Activated CD4-positive, alpha-beta memory T cell treated with anti-CD3 and anti-CD28 coated beads for 36 hours (primary cell): ENCODE measurements at regions not wholly inside any gene's neighbourhood (a gene's known extent, or its start where the extent isn't known, plus 50 kb on each side); places are given as distances from the start of the nearest gene placed in this dataset.

Source experiments
- CTCF ChIA-PET: fragments of 350-600 bp; sonication (Branson Sonifier 250); formaldehyde crosslinking; loops from one replicate; lab custom pipeline; 2021; ENCODE audit warnings: antibody characterized with exemption, inconsistent platforms; lab: Charles Lee
- POLR2A ChIA-PET: fragments of 350-600 bp; sonication (Branson Sonifier 250); formaldehyde crosslinking; loops from one replicate; lab custom pipeline; 2021; ENCODE audit warnings: antibody characterized with exemption; lab: Charles Lee
- DNase-seq: peaks from one replicate; pipeline ENCODE4 v3.0.0-alpha.2; 2020
- H3K27ac Mint-ChIP-seq: one replicate; pipeline ENCODE4 v1.8.0; 2021; ENCODE audit warnings: mixed read lengths
- H3K27me3 Mint-ChIP-seq: one replicate; pipeline ENCODE4 v1.8.0; 2021; ENCODE audit warnings: mixed read lengths
- H3K36me3 Mint-ChIP-seq: one replicate; pipeline ENCODE4 v1.8.0; 2021; ENCODE audit warnings: mixed read lengths
- H3K4me1 Mint-ChIP-seq: one replicate; pipeline ENCODE4 v1.8.0; 2021; ENCODE audit warnings: low read depth, mixed read lengths
- H3K4me3 Mint-ChIP-seq: one replicate; pipeline ENCODE4 v1.8.0; 2021; ENCODE audit warnings: mild to moderate bottlenecking, mixed read lengths
- H3K9me3 Mint-ChIP-seq: one replicate; pipeline ENCODE4 v1.8.0; 2021; ENCODE audit warnings: mixed read lengths
- intact Hi-C: fragments of 100-400 bp; cut with micrococcal nuclease; formaldehyde crosslinking; loops from one replicate; pipeline ENCODE4 v1.15.1; 2023

DNA sequence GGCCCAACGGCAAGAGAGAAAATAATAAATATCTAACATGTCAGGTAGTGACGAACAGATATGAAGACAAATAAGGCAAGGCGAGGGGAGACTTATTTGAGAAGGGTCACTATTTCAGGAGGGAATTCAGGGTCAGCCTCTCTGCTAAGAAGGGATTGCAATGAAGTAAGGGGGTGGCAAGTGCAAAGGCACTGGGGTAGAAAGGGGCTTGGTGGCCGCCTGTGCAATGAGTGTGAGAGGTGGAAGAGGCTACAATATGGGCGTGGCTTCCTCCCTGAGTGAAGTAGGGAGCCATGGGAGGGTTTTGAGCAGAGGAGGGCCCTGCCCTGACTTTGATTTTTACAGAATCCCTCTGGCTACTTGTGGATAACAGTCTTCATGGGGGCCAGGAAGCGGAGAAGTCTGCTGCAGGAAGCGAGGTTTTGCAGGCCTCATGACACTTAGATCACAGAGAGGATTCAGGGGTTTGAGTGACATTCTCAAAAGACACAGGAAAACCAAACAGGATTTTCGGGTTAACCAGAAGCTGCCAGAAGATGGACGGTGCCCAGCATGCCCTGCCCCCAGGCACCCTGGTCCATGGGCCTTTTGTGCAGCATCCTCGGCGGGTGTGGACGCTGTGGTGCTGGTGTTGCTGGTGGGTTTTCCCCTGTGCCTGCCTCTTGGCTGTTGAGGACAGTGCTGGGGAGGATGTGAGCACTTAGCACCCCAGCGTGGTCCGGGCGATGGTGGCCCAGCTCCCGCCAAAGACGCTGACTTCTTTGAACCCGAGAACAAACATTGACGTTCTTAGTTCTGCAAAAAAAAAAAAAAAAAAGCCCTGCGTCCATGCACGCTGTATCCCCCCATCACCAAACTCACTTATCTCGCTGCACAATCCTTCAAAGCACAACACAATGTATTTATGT lies 124.2 kb upstream of the PTPN1 start:
- intact Hi-C loops, result no loop called here
- ChIA-PET CTCF (no interaction called here), POLR2A (interaction anchor here (0.6 kb wide), 1 partner anchor 39 kb away, joined by 4 read pairs; no protein-coding TSS in a partner anchor)
- Mint-ChIP-seq H3K27ac (peak overlapping the region; percentile 36), H3K36me3 (no peaks in the 10 kb centered on the region), H3K9me3 (no peaks in the 10 kb centered on the region), H3K4me1 (peaks cover 56% of the 10 kb centered on the region), H3K4me3 (peak overlapping the region; percentile 5), H3K27me3 (peaks cover 2% of the 10 kb centered on the region)
- DNase-seq, result peak; percentile 77

- intact Hi-C loops, result no loop called here
- no peak for DNase-seq
- Mint-ChIP-seq H3K9me3 (no peaks in the 10 kb centered on the region), H3K27ac (peak overlapping the region; percentile 36), H3K27me3 (peaks cover 2% of the 10 kb centered on the region), H3K36me3 (no peaks in the 10 kb centered on the region), H3K4me3 (peak overlapping the region; percentile 5), H3K4me1 (peaks cover 51% of the 10 kb centered on the region)
- ChIA-PET CTCF (no interaction called here), POLR2A (no interaction called here)
Observed at GRCh38 chr20:50386641-50386960, 123.6 kb upstream of the PTPN1 start.

DNA sequence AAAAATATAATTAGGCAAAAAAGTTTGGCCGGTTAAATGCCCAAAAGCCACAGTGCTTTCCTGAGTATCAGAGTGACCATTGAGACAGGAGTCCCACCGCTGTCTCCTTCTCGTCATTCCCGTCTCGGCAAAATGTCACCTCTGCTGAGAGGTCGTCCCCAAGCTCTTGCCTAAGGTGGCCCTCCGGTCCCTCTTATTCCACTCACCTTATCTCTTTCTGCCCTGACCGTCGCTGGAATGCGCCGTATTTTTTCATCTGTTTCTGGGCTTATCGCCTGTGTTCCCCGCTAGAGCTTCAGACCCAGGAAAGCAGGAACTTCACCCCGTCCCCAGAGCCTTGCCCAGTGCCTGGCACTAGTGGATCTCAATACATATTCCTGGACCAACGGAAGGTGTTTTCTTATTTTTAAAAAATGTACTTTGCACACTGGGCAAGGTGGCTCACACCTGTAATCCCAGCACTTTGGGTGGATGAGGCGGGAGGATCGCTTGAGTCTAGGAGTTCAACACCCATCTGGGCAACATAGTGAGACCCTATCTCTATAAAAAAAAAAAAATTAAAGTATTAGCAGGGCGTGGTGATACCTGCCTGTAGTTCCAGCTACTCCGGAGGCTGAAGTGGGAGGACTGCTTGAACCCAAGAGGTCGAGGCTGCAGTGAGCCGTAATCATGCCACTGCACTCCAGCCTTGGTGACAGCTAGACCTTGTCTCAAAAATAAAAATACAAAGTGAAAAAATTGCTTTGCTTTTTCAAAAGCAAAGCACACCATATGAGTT lies 122.8 kb upstream of the PTPN1 start:
- CTCF ChIA-PET, result no interaction called here
- peaks cover 48% of the 10 kb centered on the region for H3K4me1 Mint-ChIP-seq

DNA sequence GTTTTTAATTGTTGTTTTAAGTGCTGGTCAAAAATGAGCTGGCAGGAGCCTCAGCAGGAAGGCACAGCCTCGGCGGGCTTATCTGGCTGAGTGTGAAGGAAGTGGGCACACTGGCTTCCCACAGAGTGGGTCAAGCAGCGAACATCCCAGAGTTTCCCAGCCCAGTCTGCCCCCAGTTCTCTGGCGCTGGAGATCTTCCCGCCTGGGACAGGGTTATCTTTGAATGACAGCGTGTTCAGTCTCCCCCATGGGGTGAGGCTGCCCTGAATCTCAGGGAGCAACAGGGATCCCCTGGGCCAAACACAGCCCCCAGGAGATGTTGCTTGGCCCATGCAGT lies 122.2 kb upstream of the PTPN1 start:
- H3K4me3 Mint-ChIP-seq, result no peak overlapping the region
- intact Hi-C loops, result no loop called here
- peak; percentile 25 for DNase-seq
- H3K9me3 Mint-ChIP-seq, result no peaks in the 10 kb centered on the region
- H3K27ac Mint-ChIP-seq, result no peak overlapping the region
- H3K27me3 Mint-ChIP-seq, result peaks cover 2% of the 10 kb centered on the region
- peaks cover 44% of the 10 kb centered on the region for H3K4me1 Mint-ChIP-seq
- H3K36me3 Mint-ChIP-seq, result no peaks in the 10 kb centered on the region
- POLR2A ChIA-PET, result no interaction called here
- CTCF ChIA-PET, result no interaction called here

More for the DNA sequence above, 122.8 kb upstream of the PTPN1 start:
- H3K27ac Mint-ChIP-seq, result no peak overlapping the region
- no peaks in the 10 kb centered on the region for H3K36me3 Mint-ChIP-seq
- peaks cover 2% of the 10 kb centered on the region for H3K27me3 Mint-ChIP-seq
- H3K4me3 Mint-ChIP-seq, result no peak overlapping the region
- POLR2A ChIA-PET, result no interaction called here
- H3K9me3 Mint-ChIP-seq, result no peaks in the 10 kb centered on the region
- DNase-seq, result no peak
- intact Hi-C loops, result no loop called here

DNA sequence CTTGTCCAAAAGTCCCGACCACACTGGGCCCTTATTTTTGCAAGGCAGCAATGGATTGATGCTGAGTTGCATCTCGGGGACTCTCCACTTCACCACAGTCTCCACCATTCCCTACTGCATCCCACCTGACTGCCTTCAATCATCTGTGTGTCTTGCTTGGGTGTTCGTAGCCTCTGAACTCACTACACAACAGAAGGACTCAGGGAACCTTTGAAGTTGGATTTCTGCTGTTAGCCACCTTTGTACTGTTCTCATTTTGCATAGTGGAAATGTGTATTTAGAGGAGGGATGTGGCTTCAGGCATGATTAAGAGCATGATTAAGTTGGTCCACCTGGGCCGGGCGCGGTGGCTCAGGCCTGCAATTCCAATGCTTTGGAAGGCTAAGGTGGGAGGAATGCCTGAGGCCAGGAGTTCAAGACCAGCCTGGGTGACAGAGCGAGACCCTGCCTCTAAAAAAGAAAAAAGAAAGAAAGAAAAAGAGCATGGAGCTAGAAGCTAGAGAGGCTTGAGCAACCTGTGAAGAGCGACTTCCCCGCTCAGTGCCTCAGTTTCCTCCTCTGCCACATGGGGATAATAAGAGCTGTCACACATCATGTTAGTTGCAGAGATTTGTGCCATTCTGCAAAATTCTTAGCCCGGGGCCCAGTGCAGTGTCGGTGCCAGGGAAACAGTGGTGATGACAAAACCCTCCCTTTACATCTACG lies 121.3 kb upstream of the PTPN1 start:
- DNase-seq, result no peak
- Mint-ChIP-seq H3K4me3 (no peak overlapping the region), H3K9me3 (no peaks in the 10 kb centered on the region), H3K36me3 (no peaks in the 10 kb centered on the region), H3K4me1 (peaks cover 35% of the 10 kb centered on the region), H3K27ac (no peak overlapping the region), H3K27me3 (peaks cover 2% of the 10 kb centered on the region)
- intact Hi-C loops, result no loop called here
- ChIA-PET POLR2A (no interaction called here), CTCF (no interaction called here)

DNA sequence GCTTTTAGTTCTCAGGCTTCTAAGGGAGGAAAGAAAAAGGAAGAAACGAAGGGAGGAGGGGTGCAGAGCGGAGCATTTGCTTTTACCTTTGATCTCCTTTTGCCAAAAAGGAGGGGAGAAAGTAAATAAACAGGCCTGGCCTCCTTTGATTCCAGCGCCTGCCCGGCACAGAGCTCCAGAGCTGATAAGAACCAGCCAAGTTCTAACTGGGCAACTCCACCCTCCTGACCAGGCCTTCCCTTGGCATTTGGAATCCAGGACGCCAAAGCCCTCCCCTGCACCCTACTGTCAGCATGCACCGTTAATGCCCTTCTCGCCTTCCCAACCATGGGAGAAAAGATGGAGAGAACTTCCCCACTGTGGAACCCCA lies 120.8 kb upstream of the PTPN1 start:
- peaks cover 2% of the 10 kb centered on the region for H3K27me3 Mint-ChIP-seq
- H3K4me1 Mint-ChIP-seq, result peaks cover 35% of the 10 kb centered on the region
- H3K9me3 Mint-ChIP-seq, result no peaks in the 10 kb centered on the region
- H3K36me3 Mint-ChIP-seq, result no peaks in the 10 kb centered on the region
- ChIA-PET CTCF (no interaction called here), POLR2A (no interaction called here)
- no peak for DNase-seq
- H3K27ac Mint-ChIP-seq, result no peak overlapping the region
- no peak overlapping the region for H3K4me3 Mint-ChIP-seq
- intact Hi-C loops, result no loop called here

GRCh38 chr20:50389808-50390684 lies 120.1 kb upstream of the PTPN1 start:
- Mint-ChIP-seq H3K4me3 (no peak overlapping the region), H3K27ac (no peak overlapping the region), H3K27me3 (peaks cover 4% of the 10 kb centered on the region), H3K36me3 (no peaks in the 10 kb centered on the region), H3K4me1 (peaks cover 31% of the 10 kb centered on the region), H3K9me3 (no peaks in the 10 kb centered on the region)
- no peak for DNase-seq
- intact Hi-C loops, result no loop called here
- POLR2A ChIA-PET, result interaction anchor here (1.0 kb wide), 1 partner anchor 51 kb away, joined by 3 read pairs; no protein-coding TSS in a partner anchor
- CTCF ChIA-PET, result no interaction called here

GRCh38 chr20:50390685-50391443 lies 119.3 kb upstream of the PTPN1 start:
- ChIA-PET POLR2A (interaction anchor here (1.0 kb wide), 1 partner anchor 52 kb away, joined by 3 read pairs; no protein-coding TSS in a partner anchor), CTCF (no interaction called here)
- peaks cover 4% of the 10 kb centered on the region for H3K27me3 Mint-ChIP-seq
- no peak for DNase-seq
- no peaks in the 10 kb centered on the region for H3K36me3 Mint-ChIP-seq
- peaks cover 22% of the 10 kb centered on the region for H3K4me1 Mint-ChIP-seq
- intact Hi-C loops, result no loop called here
- H3K4me3 Mint-ChIP-seq, result no peak overlapping the region
- H3K27ac Mint-ChIP-seq, result no peak overlapping the region
- H3K9me3 Mint-ChIP-seq, result no peaks in the 10 kb centered on the region

DNA sequence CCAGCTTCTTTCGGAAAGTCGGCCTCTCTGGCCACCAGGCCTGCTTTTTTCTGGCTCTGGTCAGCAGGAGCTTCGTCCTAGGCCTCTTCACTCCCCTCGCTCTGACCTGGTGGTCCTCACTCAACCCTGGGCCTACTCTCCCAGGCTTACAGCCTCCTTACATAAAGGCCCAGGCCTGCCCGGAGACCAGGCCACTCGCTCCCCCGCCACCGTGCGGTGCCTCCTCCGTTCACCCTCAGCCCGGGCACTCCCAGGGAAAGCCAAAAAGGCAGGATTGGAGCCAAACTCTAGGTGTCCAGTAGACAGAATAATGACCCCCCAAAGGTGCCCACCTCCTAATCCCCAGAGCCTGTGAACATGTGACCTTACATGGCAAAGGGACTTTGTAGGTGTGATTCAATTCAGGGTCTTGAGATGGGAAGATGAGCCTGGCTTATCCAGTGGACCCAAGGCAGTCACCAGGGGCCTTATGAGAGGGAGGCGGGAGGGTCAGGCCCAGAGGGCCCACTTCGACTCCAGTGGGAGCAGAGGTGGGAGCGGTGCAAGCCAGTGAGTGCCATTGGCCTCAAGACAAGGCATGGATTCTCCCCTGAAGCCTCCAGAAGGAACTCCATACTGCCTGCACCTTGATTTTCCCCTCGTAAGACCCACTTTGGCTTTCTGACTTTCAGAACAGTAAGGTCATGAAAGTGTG lies 118.6 kb upstream of the PTPN1 start:
- Mint-ChIP-seq H3K27ac (no peak overlapping the region), H3K36me3 (no peaks in the 10 kb centered on the region), H3K9me3 (no peaks in the 10 kb centered on the region), H3K4me3 (no peak overlapping the region), H3K4me1 (peaks cover 15% of the 10 kb centered on the region), H3K27me3 (peaks cover 4% of the 10 kb centered on the region)
- intact Hi-C loops, result no loop called here
- ChIA-PET CTCF (no interaction called here), POLR2A (interaction anchor here (1.0 kb wide), 1 partner anchor 52 kb away, joined by 3 read pairs; no protein-coding TSS in a partner anchor)
- DNase-seq, result no peak

- intact Hi-C loops, result no loop called here
- Mint-ChIP-seq H3K27ac (no peak overlapping the region), H3K27me3 (peaks cover 4% of the 10 kb centered on the region), H3K36me3 (no peaks in the 10 kb centered on the region), H3K9me3 (no peaks in the 10 kb centered on the region), H3K4me1 (peaks cover 11% of the 10 kb centered on the region), H3K4me3 (no peak overlapping the region)
- POLR2A ChIA-PET, result no interaction called here
- peak; percentile 44 for DNase-seq
- CTCF ChIA-PET, result interaction anchor here (0.6 kb wide), 1 partner anchor 9 kb away, joined by 3 read pairs; no protein-coding TSS in a partner anchor
Observed at GRCh38 chr20:50392138-50392866, 117.9 kb upstream of the PTPN1 start.
